Lower lobe of right lung (tissue), 2 donors: ENCODE measurements at regions not wholly inside any gene's neighbourhood (a gene's known extent, or its start where the extent isn't known, plus 50 kb on each side); places are given as distances from the start of the nearest gene placed in this dataset.

Experiments
- ATAC-seq, 2 donors: fragments of 200-7000 bp; cut with Tn5 transposase; one replicate each; pipeline ENCODE4 v1.9.1; 2020 to 2022; ENCODE audit warnings: mild to moderate bottlenecking in 2 of 2, moderate library complexity in 2 of 2
- DNase-seq: peaks from one replicate; pipeline ENCODE4 v3.0.0-alpha.2; 2020
- H3K27ac ChIP-seq: fragments of 200-600 bp; one replicate; pipeline ENCODE4 v1.8.0; 2022
- H3K27me3 ChIP-seq: fragments of 200-600 bp; one replicate; pipeline ENCODE4 v1.8.0; 2022; ENCODE audit warnings: low read depth
- H3K36me3 ChIP-seq: fragments of 200-600 bp; one replicate; pipeline ENCODE4 v1.8.0; 2022; ENCODE audit warnings: mild to moderate bottlenecking
- H3K4me1 ChIP-seq: fragments of 200-600 bp; one replicate; pipeline ENCODE4 v1.8.0; 2022
- H3K4me3 ChIP-seq: fragments of 200-600 bp; one replicate; pipeline ENCODE4 v1.8.0; 2022; ENCODE audit warnings: mild to moderate bottlenecking
- H3K9me3 ChIP-seq: fragments of 200-600 bp; one replicate; pipeline ENCODE4 v1.8.0; 2022
- intact Hi-C: fragments of 100-400 bp; cut with DNase I; formaldehyde crosslinking; loops from one replicate; pipeline ENCODE4 v1.11.0; 2022
- TF ChIP-seq, protein P1 (sequence below): fragments of 200-600 bp; IDR thresholded peaks from one replicate; pipeline ENCODE4 v1.8.0; 2022; ENCODE audit warnings: antibody characterized with exemption, mild to moderate bottlenecking
- donor health status: DM: no; HTN: yes; CAD: no; lungs with severe emphysema.

DNA sequence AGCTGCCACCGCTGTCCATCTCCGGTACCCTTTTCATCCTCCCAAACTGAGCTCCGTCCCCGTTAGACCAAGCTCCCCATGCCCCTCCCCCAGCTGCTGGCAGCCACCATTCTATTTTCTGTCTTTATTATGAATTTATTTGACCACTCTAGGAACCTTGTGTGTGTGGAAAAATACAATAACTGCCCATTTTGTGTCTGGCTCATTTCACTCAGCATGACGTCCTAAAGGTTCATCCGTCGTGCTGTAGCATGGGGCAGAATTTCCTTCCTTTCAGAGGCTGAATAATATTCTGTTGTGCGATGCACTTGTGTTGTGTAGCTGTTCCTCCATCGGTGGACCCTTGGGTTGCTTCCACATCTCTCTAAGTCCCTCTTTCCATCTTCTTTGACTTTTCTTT lies 263.1 kb downstream of the SEC14L1 start:
- DNase-seq (no peak), ATAC-seq (no peak)
- H3K27me3 ChIP-seq: no peaks in the 10 kb centered on the region
- H3K4me1 ChIP-seq: peaks cover 74% of the 10 kb centered on the region
- intact Hi-C loops: no loop called here
- H3K9me3 ChIP-seq: no peaks in the 10 kb centered on the region
- peaks cover 30% of the 10 kb centered on the region for H3K36me3 ChIP-seq
- TF ChIP-seq, protein P1, sequence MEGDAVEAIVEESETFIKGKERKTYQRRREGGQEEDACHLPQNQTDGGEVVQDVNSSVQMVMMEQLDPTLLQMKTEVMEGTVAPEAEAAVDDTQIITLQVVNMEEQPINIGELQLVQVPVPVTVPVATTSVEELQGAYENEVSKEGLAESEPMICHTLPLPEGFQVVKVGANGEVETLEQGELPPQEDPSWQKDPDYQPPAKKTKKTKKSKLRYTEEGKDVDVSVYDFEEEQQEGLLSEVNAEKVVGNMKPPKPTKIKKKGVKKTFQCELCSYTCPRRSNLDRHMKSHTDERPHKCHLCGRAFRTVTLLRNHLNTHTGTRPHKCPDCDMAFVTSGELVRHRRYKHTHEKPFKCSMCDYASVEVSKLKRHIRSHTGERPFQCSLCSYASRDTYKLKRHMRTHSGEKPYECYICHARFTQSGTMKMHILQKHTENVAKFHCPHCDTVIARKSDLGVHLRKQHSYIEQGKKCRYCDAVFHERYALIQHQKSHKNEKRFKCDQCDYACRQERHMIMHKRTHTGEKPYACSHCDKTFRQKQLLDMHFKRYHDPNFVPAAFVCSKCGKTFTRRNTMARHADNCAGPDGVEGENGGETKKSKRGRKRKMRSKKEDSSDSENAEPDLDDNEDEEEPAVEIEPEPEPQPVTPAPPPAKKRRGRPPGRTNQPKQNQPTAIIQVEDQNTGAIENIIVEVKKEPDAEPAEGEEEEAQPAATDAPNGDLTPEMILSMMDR: no peak
- no peak overlapping the region for H3K4me3 ChIP-seq
- no peak overlapping the region for H3K27ac ChIP-seq

DNA sequence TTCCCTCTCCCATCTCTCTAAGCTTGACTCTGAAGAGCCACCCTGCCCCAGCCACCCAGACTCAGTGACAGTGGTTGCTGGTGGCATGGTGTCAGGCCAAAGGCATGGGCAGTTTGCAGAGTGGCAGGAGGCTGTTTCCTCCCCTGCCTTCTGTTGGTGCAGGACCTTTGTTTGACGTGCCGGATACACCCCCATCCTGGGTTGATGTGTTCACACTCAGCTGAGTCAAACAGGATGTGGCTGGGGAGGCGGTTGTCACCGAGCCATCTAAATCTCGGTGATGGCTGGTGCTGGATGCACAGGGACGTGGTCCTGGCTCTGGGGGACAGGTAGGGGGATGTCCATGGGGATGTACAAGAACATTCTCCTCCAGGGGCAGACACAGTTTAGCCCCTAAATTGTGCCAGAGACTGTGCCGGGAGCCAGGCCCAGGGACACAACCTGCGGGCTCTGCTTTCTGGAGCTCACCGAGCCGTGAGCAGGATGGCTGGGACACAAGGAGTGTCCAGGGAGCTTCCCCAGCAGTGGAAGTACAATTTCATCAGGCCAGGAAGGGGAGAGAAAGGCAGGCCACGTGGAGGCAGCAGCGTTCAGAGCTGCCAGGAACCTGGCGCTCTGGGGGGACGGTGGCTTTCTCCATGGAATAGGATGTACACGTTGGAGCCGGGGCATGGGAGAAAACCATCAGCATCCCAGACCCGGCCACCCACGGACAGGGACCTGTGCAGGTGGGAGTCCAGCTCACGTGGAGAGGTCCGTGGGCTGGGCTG lies 264.2 kb downstream of the SEC14L1 start:
- peak; percentile 53 to 55 for ATAC-seq
- intact Hi-C loops: no loop called here
- peak overlapping the region; percentile 39 for H3K4me3 ChIP-seq
- H3K27me3 ChIP-seq: no peaks in the 10 kb centered on the region
- H3K4me1 ChIP-seq: peaks cover 77% of the 10 kb centered on the region
- H3K27ac ChIP-seq: peak overlapping the region; percentile 63
- no peaks in the 10 kb centered on the region for H3K9me3 ChIP-seq
- peaks cover 23% of the 10 kb centered on the region for H3K36me3 ChIP-seq
- TF ChIP-seq, protein P1: no peak
- DNase-seq: peak; percentile 76

DNA sequence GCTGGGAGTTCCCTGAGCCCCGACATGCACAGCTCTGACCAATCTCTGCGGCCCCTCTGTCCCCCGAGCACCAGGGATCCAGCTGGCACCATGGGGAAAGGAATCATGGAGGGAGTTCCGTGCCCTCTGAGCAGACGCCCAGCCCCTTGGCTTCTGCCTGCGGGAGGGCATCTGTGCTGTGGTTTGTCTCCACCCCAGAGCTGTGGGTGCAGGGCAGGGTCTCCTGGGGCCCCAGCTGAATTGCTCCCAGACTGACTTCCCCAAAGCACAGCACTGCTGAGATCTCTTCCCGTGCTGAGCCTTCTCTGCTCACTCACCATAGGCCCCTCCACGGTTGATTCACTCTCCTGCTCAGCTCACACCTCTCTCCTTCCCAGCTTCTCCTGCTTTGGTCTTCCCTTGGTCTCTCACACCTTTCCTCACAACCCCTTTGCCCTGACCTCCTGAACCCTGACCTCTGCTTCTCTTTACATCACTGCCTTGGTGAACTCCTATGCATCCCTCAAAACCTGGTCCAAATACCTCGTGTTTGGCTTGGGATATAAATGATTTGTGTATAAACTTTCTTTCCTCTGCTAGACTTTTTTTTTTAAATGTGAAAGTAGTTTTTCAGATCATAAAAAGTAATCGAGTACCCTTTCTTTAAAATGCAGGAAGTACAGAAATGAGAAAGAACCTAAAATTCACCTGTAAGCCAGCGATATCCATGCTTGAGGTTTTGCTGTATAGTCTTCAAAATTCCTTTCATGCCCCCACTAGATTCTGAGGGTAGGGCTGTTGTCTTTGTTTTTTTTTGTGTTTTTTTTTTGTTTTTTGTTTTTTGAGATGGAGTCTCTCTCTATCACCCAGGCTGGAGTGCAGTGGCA lies 265.3 kb downstream of the SEC14L1 start:
- intact Hi-C loops: no loop called here
- no peak for DNase-seq
- peaks cover 23% of the 10 kb centered on the region for H3K36me3 ChIP-seq
- peak in 1 of 2 donors; percentile 7 for ATAC-seq
- no peaks in the 10 kb centered on the region for H3K9me3 ChIP-seq
- H3K4me3 ChIP-seq: peak overlapping the region; percentile 39
- no peaks in the 10 kb centered on the region for H3K27me3 ChIP-seq
- peak overlapping the region; percentile 63 for H3K27ac ChIP-seq
- peaks cover 77% of the 10 kb centered on the region for H3K4me1 ChIP-seq
- TF ChIP-seq, protein P1: no peak

DNA sequence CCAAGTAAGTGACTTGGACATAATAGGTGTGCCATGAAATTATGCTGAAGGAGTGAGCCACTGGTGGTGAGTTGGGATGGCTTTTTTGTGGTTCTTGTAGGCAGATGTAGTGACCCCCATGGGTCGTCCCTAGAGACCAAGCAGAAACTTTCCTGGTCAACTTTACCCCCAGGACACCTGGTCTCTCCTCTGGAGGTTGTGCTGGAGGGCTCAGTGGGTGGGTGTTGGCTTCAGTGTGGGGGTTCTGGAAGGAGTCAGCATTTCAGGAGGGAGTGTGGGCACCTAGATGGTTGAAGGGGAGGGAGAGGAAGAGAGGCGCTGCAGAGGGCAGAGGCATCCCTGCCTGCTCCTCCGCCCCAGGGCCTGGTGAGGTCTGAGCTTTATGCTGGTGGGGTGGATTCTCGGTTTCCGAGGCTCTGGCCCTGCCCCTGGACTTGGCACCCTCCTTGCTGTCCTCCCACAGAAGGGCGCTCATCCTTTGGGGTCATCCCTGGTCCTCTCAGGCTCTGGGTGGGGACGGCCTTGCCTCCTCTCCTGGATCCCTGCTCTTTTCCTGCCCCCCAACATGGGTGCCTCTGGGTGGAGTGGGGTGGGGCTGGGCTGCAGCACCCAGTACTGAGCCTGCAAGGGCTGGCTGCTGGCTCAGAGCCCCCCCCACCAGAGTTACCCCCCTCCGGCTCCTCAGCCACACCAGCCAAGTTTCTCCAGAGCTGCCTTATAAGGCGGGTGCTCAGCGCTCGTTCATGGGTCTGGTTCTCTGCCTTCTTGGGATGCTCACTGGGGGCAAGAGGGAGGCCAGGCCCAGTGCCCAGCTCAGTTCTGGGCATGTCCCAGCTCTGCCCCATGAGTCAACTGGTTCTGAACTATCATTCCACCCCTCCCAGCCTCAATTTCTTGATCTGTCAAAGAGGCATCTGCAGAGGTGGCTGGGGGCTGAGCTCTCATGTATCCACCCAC lies 266.8 kb downstream of the SEC14L1 start:
- no peak for DNase-seq
- no peak for ATAC-seq
- Histone ChIP-seq H3K27me3 (no peaks in the 10 kb centered on the region), H3K4me1 (peaks cover 79% of the 10 kb centered on the region), H3K9me3 (no peaks in the 10 kb centered on the region), H3K4me3 (no peak overlapping the region), H3K27ac (peak overlapping the region; percentile 59), H3K36me3 (peaks cover 14% of the 10 kb centered on the region)
- intact Hi-C loops: no loop called here
- TF ChIP-seq, protein P1: no peak

DNA sequence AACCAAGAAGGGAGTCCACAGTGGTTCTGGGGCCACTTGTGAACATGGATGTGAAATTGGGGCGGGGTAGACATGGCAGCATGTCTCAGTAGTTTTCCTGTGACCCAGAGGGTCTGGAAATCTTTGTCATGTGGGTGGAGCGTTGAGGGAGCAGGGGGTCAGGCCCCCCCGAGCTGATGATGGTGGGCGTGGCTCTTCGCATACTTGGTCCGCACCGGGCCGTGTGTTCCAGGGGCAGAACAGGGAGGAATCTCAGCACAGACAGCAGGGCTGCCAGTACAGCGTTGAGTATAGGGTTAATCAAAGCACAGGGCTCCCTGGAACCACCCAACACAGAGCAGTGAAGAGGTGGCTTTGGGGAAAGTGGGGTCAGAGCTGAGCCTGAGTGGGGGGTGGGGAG lies 267.5 kb downstream of the SEC14L1 start:
- H3K27me3 ChIP-seq: no peaks in the 10 kb centered on the region
- DNase-seq (no peak), ATAC-seq (no peak)
- peak overlapping the region; percentile 59 for H3K27ac ChIP-seq
- H3K4me1 ChIP-seq: peaks cover 74% of the 10 kb centered on the region
- H3K36me3 ChIP-seq: peaks cover 7% of the 10 kb centered on the region
- TF ChIP-seq, protein P1: no peak
- intact Hi-C loops: no loop called here
- no peaks in the 10 kb centered on the region for H3K9me3 ChIP-seq
- H3K4me3 ChIP-seq: no peak overlapping the region
